Stimulated activated CD8-positive, alpha-beta memory T cell treated with anti-CD3 and anti-CD28 coated beads, Interleukin-4, amount 100 ng/mL, for 4 hours (primary cell): ENCODE measurements at regions not wholly inside any gene's neighbourhood (a gene's known extent, or its start where the extent isn't known, plus 50 kb on each side); places are given as distances from the start of the nearest gene placed in this dataset.
"Not testable (repeated sequence)": the region's sequence is repeated elsewhere in the genome, so short reads cannot be mapped to it uniquely, and the experiment has no call there.

Experiments used
- DNase-seq, 2 donors: peaks; one replicate each; pipeline ENCODE4 v3.0.0-alpha.2; 2020; ENCODE audit warnings: low read depth in 2 of 2, low spot score in 1 of 2

GRCh38 chr3:7999384-7999783, 502.2 kb upstream of the LMCD1 start:
- no peak for DNase-seq

GRCh38 chr3:8001307-8001706, 500.3 kb upstream of the LMCD1 start:
- DNase-seq: no peak

- DNase-seq: no peak
Observed at GRCh38 chr3:8001712-8002111, 499.9 kb upstream of the LMCD1 start.

GRCh38 chr3:8011902-8012301, 489.7 kb upstream of the LMCD1 start:
- DNase-seq: no peak

GRCh38 chr3:8020047-8020841, 481.4 kb upstream of the LMCD1 start:
- no peak for DNase-seq

- no peak for DNase-seq
Observed at GRCh38 chr3:8027954-8028353, 473.7 kb upstream of the LMCD1 start.

- DNase-seq: no peak
Observed at GRCh38 chr3:8050283-8050682, 451.3 kb upstream of the LMCD1 start.

- DNase-seq: no peak
Observed at GRCh38 chr3:8052659-8053058, 449.0 kb upstream of the LMCD1 start.

- DNase-seq: not testable (repeated sequence)
Observed at GRCh38 chr3:8068135-8068534, 433.5 kb upstream of the LMCD1 start.

- no peak for DNase-seq
Observed at GRCh38 chr3:8069471-8069870, 432.2 kb upstream of the LMCD1 start.

- no peak for DNase-seq
Observed at GRCh38 chr3:8070011-8070410, 431.6 kb upstream of the LMCD1 start.

- DNase-seq: not testable (repeated sequence)
Observed at GRCh38 chr3:8074740-8075139, 426.9 kb upstream of the LMCD1 start.

- DNase-seq: no peak
Observed at GRCh38 chr3:8077126-8077525, 424.5 kb upstream of the LMCD1 start.

- no peak for DNase-seq
Observed at GRCh38 chr3:8080464-8080863, 421.2 kb upstream of the LMCD1 start.

- DNase-seq: no peak
Observed at GRCh38 chr3:8085498-8085897, 416.1 kb upstream of the LMCD1 start.

- DNase-seq: no peak
Observed at GRCh38 chr3:8087951-8088350, 413.7 kb upstream of the LMCD1 start.

GRCh38 chr3:8094415-8094814, 407.2 kb upstream of the LMCD1 start:
- DNase-seq: no peak

GRCh38 chr3:8095724-8096123, 405.9 kb upstream of the LMCD1 start:
- no peak for DNase-seq

- no peak for DNase-seq
Observed at GRCh38 chr3:8097690-8098089, 403.9 kb upstream of the LMCD1 start.

- no peak for DNase-seq
Observed at GRCh38 chr3:8103954-8104353, 397.7 kb upstream of the LMCD1 start.

GRCh38 chr3:8106921-8107320, 394.7 kb upstream of the LMCD1 start:
- no peak for DNase-seq

- peak in 1 of 2 donors; percentile 30 for DNase-seq
Observed at GRCh38 chr3:8110966-8111798, 390.4 kb upstream of the LMCD1 start.
